HG03460 (cell line): ENCODE measurements at regions not wholly inside any gene's neighbourhood (a gene's known extent, or its start where the extent isn't known, plus 50 kb on each side); places are given as distances from the start of the nearest gene placed in this dataset.

Source experiments
- ATAC-seq: cut with Tn5 transposase; IDR thresholded peaks from one replicate; pipeline ENCODE4 v1.9.1; 2021; ENCODE audit not compliant: unreplicated experiment

GRCh38 chr3:124588794-124589193, 141.5 kb upstream of the UMPS start:
- ATAC-seq = no peak

- ATAC-seq = no peak
Observed at GRCh38 chr3:124591699-124592098, 138.6 kb upstream of the UMPS start.

- peak; percentile 60 for ATAC-seq
Observed at GRCh38 chr3:124592658-124593441, 137.4 kb upstream of the UMPS start.

GRCh38 chr3:124593442-124593829, 136.8 kb upstream of the UMPS start:
- ATAC-seq = no peak

GRCh38 chr3:124594581-124594980, 135.7 kb upstream of the UMPS start:
- no peak for ATAC-seq

GRCh38 chr3:124597273-124597672, 133.0 kb upstream of the UMPS start:
- no peak for ATAC-seq

- ATAC-seq = no peak
Observed at GRCh38 chr3:124597979-124598378, 132.3 kb upstream of the UMPS start.

GRCh38 chr3:124599147-124599765, 131.0 kb upstream of the UMPS start:
- no peak for ATAC-seq

- ATAC-seq = no peak
Observed at GRCh38 chr3:124599779-124600693, 130.2 kb upstream of the UMPS start.

GRCh38 chr3:124600765-124601164, 129.5 kb upstream of the UMPS start:
- ATAC-seq = no peak

- no peak for ATAC-seq
Observed at GRCh38 chr3:124601190-124601589, 129.1 kb upstream of the UMPS start.

- no peak for ATAC-seq
Observed at GRCh38 chr3:124602980-124603627, 127.1 kb upstream of the UMPS start.

GRCh38 chr3:124605781-124606579, 124.3 kb upstream of the UMPS start:
- ATAC-seq = no peak

- ATAC-seq = no peak
Observed at GRCh38 chr3:124607163-124607562, 123.1 kb upstream of the UMPS start.

- ATAC-seq = no peak
Observed at GRCh38 chr3:124609402-124609801, 120.8 kb upstream of the UMPS start.

- ATAC-seq = no peak
Observed at GRCh38 chr3:124610130-124610529, 120.1 kb upstream of the UMPS start.

GRCh38 chr3:124611520-124611919, 118.7 kb upstream of the UMPS start:
- ATAC-seq = no peak

GRCh38 chr3:124615896-124616543, 114.2 kb upstream of the UMPS start:
- ATAC-seq = no peak

GRCh38 chr3:124617177-124617576, 113.1 kb upstream of the UMPS start:
- no peak for ATAC-seq
